Esophagus squamous epithelium (tissue), 5 donors: ENCODE measurements at regions not wholly inside any gene's neighbourhood (a gene's known extent, or its start where the extent isn't known, plus 50 kb on each side); places are given as distances from the start of the nearest gene placed in this dataset.
A peak's percentile ranks its signal among the peaks of the same experiment; 100 is the strongest.

Experiments
- DNase-seq: peaks from one replicate; lab custom pipeline; 2025; lab: John Stamatoyannopoulos, UW
- H3K27ac ChIP-seq, 4 donors: fragments of 200-600 bp; sonication (generic); one replicate each; pipeline ENCODE4 v1.5.1; 2016 to 2019; ENCODE audit warnings: mild to moderate bottlenecking in 1 of 4
- H3K27me3 ChIP-seq, 4 donors: fragments of 200-600 bp; sonication (generic); 1 replicate in 3 of 4; 2 replicates in 1 of 4; pipeline versions ENCODE4 v1.5.1 to v1.6.0; 2017 to 2021; ENCODE audit warnings: antibody characterized with exemption in 1 of 4
- H3K36me3 ChIP-seq, 3 donors: fragments of 200-600 bp; sonication (generic); one replicate each; pipeline ENCODE4 v1.5.1; 2016 to 2019
- H3K4me1 ChIP-seq, 3 donors: fragments of 200-600 bp; sonication (generic); one replicate each; pipeline ENCODE4 v1.5.1; 2017 to 2019
- H3K4me3 ChIP-seq, 4 donors: fragments of 200-600 bp; sonication (generic); 1 replicate in 3 of 4; 2 replicates in 1 of 4; pipeline ENCODE4 v1.5.1; 2016 to 2019; ENCODE audit warnings: mild to moderate bottlenecking in 2 of 4, moderate library complexity in 1 of 4
- H3K9me3 ChIP-seq, 3 donors: fragments of 200-600 bp; sonication (generic); one replicate each; pipeline ENCODE4 v1.5.1; 2016 to 2019
- POLR2A ChIP-seq, 4 donors: fragments of 450-650 bp; IDR thresholded peaks; one replicate each; pipeline ENCODE4 v1.6.1; 2017; ENCODE audit warnings: antibody characterized with exemption in 4 of 4, mild to moderate bottlenecking in 4 of 4, moderate library complexity in 3 of 4
- WGBS, 2 donors: methylation state at CpG; one replicate each; pipeline ENCODE4 v1.1.5; 2018; 5-methylcytosine and 5-hydroxymethylcytosine counted together
- intact Hi-C: fragments of 100-400 bp; cut with DNase I; formaldehyde crosslinking; loops from one replicate; pipeline ENCODE4 v1.15.0; 2022
- TF ChIP-seq, protein P1 (sequence below), 6 experiments: fragments of 450-650 bp in 4 of 6; fragments of 200-600 bp in 2 of 6; sonication (generic) in 2 of 6; IDR thresholded peaks; one replicate each; pipeline ENCODE4 v1.5.1; 2016 to 2019; ENCODE audit warnings: antibody characterized with exemption in 6 of 6, mild to moderate bottlenecking in 4 of 6, moderate library complexity in 4 of 6
- donor health status: DM: yes; HTN: yes; CAD: no.

DNA sequence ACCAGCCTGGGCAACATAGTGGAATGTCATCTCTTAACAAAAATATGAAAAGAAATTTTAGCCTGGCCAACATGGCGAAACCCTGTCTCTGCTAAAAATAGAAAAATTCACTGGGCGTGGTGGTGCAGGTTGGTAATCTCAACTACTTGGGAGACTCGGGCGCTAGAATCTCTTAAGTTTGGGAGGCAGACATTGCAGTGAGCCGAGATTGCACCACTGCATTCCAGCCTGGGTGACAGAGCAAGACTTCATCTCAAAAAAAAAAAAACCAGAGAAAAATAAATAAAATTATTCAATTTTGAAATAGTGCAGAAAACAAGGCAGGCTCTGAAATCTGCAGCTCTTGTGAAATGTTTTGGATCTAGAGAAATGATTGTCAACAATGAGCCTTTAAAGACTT, 397.3 kb upstream of the AMELY start:
- intact Hi-C loops: no loop called here
- no peaks in the 10 kb centered on the region for H3K27me3 ChIP-seq
- no peak for TF ChIP-seq POLR2A (IDR thresholded peaks at IDR 0.05)
- no peaks in the 10 kb centered on the region for H3K4me1 ChIP-seq
- DNase-seq: no peak
- no peaks in the 10 kb centered on the region for H3K9me3 ChIP-seq
- peaks cover 0 to 51% (median 0%) of the 10 kb centered on the region in 3 donors for H3K36me3 ChIP-seq
- no peak overlapping the region for H3K27ac ChIP-seq
- H3K4me3 ChIP-seq: no peak overlapping the region
- whole genome bisulfite sequencing, 2 donors: 96% methylated on average over 5 of the region's 5 CpGs; no CpG with 5 or more reads in 1 of the 2 donors

DNA sequence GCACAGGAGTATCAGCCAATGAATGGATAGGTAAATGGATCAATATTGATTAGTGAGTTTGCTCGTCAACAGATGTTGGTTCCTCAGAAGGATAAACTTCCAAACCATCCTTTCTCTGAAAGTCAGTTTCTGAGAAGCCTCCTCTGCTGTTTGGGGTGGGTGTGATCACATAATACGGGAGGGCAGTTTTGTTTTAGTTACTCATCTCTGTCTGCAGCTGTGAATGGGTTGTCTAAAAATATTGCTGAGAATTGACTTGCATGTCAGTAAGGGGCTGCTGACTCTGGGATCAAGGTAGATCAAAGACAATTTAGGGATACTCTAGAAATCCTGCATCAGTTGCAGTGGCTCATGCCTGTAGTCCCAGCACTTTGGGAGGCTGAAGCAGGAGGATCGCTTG, 390.8 kb upstream of the AMELY start:
- Histone ChIP-seq H3K27me3 (no peaks in the 10 kb centered on the region), H3K4me1 (no peaks in the 10 kb centered on the region), H3K36me3 (peaks cover 0 to 35% (median 0%) of the 10 kb centered on the region in 3 donors), H3K27ac (no peak overlapping the region), H3K9me3 (no peaks in the 10 kb centered on the region), H3K4me3 (no peak overlapping the region)
- 83% methylated on average over 2 of the region's 3 CpGs; no CpG with 5 or more reads in 1 of the 2 donors for WGBS, 2 donors
- DNase-seq: no peak
- TF ChIP-seq, protein P1, sequence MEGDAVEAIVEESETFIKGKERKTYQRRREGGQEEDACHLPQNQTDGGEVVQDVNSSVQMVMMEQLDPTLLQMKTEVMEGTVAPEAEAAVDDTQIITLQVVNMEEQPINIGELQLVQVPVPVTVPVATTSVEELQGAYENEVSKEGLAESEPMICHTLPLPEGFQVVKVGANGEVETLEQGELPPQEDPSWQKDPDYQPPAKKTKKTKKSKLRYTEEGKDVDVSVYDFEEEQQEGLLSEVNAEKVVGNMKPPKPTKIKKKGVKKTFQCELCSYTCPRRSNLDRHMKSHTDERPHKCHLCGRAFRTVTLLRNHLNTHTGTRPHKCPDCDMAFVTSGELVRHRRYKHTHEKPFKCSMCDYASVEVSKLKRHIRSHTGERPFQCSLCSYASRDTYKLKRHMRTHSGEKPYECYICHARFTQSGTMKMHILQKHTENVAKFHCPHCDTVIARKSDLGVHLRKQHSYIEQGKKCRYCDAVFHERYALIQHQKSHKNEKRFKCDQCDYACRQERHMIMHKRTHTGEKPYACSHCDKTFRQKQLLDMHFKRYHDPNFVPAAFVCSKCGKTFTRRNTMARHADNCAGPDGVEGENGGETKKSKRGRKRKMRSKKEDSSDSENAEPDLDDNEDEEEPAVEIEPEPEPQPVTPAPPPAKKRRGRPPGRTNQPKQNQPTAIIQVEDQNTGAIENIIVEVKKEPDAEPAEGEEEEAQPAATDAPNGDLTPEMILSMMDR (IDR thresholded peaks at IDR 0.05): no peak
- intact Hi-C loops: no loop called here

DNA sequence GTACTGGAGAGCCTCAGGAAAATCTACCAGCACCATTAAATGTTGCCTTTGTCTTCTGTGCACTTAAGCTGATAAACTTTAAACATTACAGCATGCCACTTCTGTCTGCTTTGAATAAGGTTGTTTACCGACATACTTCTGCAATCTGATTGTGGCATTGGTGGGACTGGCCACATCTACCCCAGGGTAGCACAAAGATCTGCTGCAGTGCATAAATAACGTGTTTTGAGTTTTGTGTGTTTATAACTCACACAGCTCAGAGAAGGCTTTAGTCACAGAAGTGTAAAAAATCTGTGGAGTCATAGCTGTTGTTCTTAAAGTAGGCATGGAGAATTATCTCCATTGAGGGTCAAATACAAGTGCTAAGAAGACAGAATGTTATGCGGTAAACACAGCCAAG, 388.4 kb upstream of the AMELY start:
- Histone ChIP-seq H3K27me3 (no peaks in the 10 kb centered on the region), H3K27ac (no peak overlapping the region), H3K9me3 (no peaks in the 10 kb centered on the region), H3K36me3 (peaks cover 0 to 17% (median 0%) of the 10 kb centered on the region in 3 donors), H3K4me3 (no peak overlapping the region), H3K4me1 (no peaks in the 10 kb centered on the region)
- TF ChIP-seq, protein P1 (IDR thresholded peaks at IDR 0.05): no peak
- no peak for TF ChIP-seq POLR2A (IDR thresholded peaks at IDR 0.05)
- DNase-seq: no peak
- 43% methylated on average over 3 of the region's 3 CpGs; no CpG with 5 or more reads in 1 of the 2 donors for WGBS, 2 donors
- intact Hi-C loops: no loop called here

DNA sequence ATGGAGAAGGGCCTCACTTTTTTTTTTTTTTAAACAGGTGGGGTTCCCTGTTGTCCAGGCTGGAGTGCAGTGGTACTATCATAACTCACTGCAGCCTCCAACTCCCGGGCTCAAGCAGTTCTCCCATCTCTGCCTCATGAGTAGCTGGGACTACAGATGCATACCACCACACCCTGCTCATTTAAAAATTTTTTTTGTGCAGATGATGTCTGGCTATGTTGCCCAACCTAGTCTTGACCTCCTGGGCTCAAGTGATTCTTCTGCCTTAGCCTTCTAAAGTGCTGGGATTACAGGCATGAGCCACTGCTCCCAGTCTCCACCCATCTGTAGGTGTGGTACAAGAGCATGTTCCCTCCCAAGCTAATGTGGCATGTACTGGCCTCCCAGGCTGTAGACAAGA, 380.6 kb upstream of the AMELY start:
- WGBS, 2 donors: 90% methylated on average over 1 of the region's 1 CpG; no CpG with 5 or more reads in 1 of the 2 donors
- H3K9me3 ChIP-seq: no peaks in the 10 kb centered on the region
- intact Hi-C loops: no loop called here

DNA sequence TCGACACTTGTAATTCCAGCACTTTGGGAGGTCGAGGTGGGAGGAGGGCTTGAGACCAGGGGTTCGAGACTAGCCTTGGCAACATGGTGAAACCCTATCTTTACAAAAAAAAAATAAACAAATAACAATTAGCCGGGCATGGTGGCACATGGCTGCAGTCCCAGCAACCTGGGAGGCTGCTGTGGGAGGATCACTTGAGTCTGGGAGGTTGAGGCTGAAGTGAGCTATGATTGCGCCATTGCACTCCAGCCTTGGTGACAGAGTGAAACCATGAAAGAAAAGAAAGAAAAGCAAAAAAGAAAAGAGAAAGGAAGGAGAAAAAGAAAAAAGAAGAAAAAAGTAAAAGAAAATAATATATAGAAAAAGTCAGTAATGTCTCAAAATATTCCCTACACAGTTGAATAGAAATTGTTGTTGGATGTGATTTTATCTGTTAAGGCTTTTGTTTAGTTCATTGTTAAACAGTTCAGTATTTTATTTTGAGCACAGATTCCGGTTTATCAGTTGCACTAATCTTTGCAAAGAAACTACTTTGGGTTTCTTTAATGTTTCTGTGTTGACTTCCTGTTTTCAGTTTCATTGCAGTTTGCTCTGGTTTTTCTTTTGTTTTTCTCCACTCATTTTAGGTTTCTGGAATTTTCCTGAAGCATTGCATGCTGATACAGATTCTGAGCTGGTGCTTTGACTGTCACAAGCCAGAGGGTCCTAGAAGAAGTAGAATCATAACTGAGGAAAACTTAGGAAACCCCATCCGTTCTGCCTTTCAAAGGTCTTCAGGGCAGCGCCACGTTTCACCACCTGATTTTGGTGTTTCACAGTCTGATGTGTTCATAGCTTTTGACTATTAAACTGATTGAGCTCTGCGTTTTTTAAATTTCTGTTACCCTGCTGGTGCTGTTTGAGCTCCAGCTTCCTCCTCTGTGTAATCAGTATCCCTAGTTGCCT, 378.6 kb upstream of the AMELY start:
- Histone ChIP-seq H3K36me3 (peaks cover 0 to 11% (median 0%) of the 10 kb centered on the region in 3 donors), H3K27me3 (no peaks in the 10 kb centered on the region), H3K4me1 (peaks cover 0 to 19% (median 0%) of the 10 kb centered on the region in 3 donors), H3K4me3 (no peak overlapping the region), H3K27ac (peak overlapping the region in 1 of 4 donors; percentile 42), H3K9me3 (no peaks in the 10 kb centered on the region)
- TF ChIP-seq, protein P1 (IDR thresholded peaks at IDR 0.05): no peak
- no peak for TF ChIP-seq POLR2A (IDR thresholded peaks at IDR 0.05)
- DNase-seq: no peak
- 53% methylated on average over 6 of the region's 10 CpGs; no CpG with 5 or more reads in 1 of the 2 donors for WGBS, 2 donors
- intact Hi-C loops: no loop called here

More for the DNA sequence above, 380.6 kb upstream of the AMELY start:
- Histone ChIP-seq H3K4me3 (no peak overlapping the region), H3K36me3 (no peaks in the 10 kb centered on the region), H3K27me3 (no peaks in the 10 kb centered on the region), H3K4me1 (peaks cover 0 to 19% (median 0%) of the 10 kb centered on the region in 3 donors), H3K27ac (no peak overlapping the region)
- no peak for TF ChIP-seq POLR2A (IDR thresholded peaks at IDR 0.05)
- TF ChIP-seq, protein P1 (IDR thresholded peaks at IDR 0.05): no peak
- DNase-seq: no peak
